HEK293 (cell line): ENCODE measurements at regions not wholly inside any gene's neighbourhood (a gene's known extent, or its start where the extent isn't known, plus 50 kb on each side); places are given as distances from the start of the nearest gene placed in this dataset.

Experiments used
- CTCF ChIA-PET: fragments of 350-600 bp; formaldehyde crosslinking; extraction: SDS; loops from one replicate; lab custom pipeline; 2021; ENCODE audit warnings: antibody characterized with exemption; lab: Yijun Ruan, JAX
- POLR2A ChIA-PET: fragments of 300-600 bp; formaldehyde crosslinking; extraction: SDS; loops from one replicate; lab custom pipeline; 2020; ENCODE audit warnings: antibody characterized with exemption, inconsistent platforms; lab: Yijun Ruan, JAX
- H3K27ac ChIP-seq: fragments of 200-500 bp; sonication (Bioruptor generic); 2 replicates; pipeline ENCODE4 v1.5.1; 2014; ENCODE audit warnings: low read depth, low read length, control low read depth, inconsistent platforms; ENCODE audit errors: extremely low read depth
- H3K36me3 ChIP-seq, 2 experiments: fragments of 200-500 bp in 1 of 2; sonication (Bioruptor generic) in 1 of 2; 1 replicate in 1 of 2; 2 replicates in 1 of 2; pipeline ENCODE4 v1.5.1; 2014 to 2017; ENCODE audit warnings: inconsistent platforms in 2 of 2, low read length in 2 of 2; ENCODE audit not compliant: control insufficient read depth in 2 of 2, insufficient read depth in 1 of 2
- H3K4me1 ChIP-seq: fragments of 200-500 bp; sonication (Bioruptor generic); 2 replicates; pipeline ENCODE4 v1.5.1; 2014; ENCODE audit warnings: mild to moderate bottlenecking, low read length, inconsistent platforms; ENCODE audit not compliant: control insufficient read depth, insufficient read depth
- H3K4me3 ChIP-seq: 2 replicates; pipeline ENCODE4 v1.5.1; 2011; ENCODE audit warnings: low read depth, mild to moderate bottlenecking, control low read depth, low read length, moderate library complexity
- H3K9me3 ChIP-seq: fragments of 200-500 bp; sonication (Bioruptor generic); 2 replicates; pipeline ENCODE4 v1.5.1; 2014; ENCODE audit warnings: low read depth, low read length, inconsistent platforms; ENCODE audit not compliant: control insufficient read depth, insufficient read depth
- BCL11A ChIP-seq: fragments of 450-650 bp; formaldehyde crosslinking; IDR thresholded peaks from 2 replicates; pipeline ENCODE4 v1.5.1; 2016; ENCODE audit warnings: low read depth, missing biosample characterization, missing genetic modification characterization
- HOXC10 ChIP-seq: sonication (generic); formaldehyde crosslinking; IDR thresholded peaks from 2 replicates; pipeline ENCODE4 v1.8.1; 2023; ENCODE audit warnings: mild to moderate bottlenecking, missing genetic modification reagents
- SP2 ChIP-seq: fragments of 450-650 bp; formaldehyde crosslinking; IDR thresholded peaks from 2 replicates; pipeline ENCODE4 v1.5.1; 2016; ENCODE audit warnings: missing biosample characterization, missing genetic modification characterization
- ZNF324 ChIP-seq: fragments of 450-650 bp; formaldehyde crosslinking; IDR thresholded peaks from 2 replicates; pipeline ENCODE4 v1.5.1; 2016; ENCODE audit warnings: missing biosample characterization, missing genetic modification characterization
- ZNF394 ChIP-seq: fragments of 450-650 bp; formaldehyde crosslinking; IDR thresholded peaks from 2 replicates; pipeline ENCODE4 v1.5.1; 2016; ENCODE audit warnings: missing biosample characterization, missing genetic modification characterization, mild to moderate bottlenecking, moderate library complexity, borderline replicate concordance
- ZNF48 ChIP-seq: fragments of 450-650 bp; formaldehyde crosslinking; IDR thresholded peaks from 2 replicates; pipeline ENCODE4 v1.5.1; 2016; ENCODE audit warnings: missing biosample characterization, missing genetic modification characterization
- ZNF548 ChIP-seq: fragments of 450-650 bp; formaldehyde crosslinking; IDR thresholded peaks from 2 replicates; pipeline ENCODE4 v1.5.1; 2016; ENCODE audit warnings: missing biosample characterization, missing genetic modification characterization
- ZNF571 ChIP-seq: fragments of 450-650 bp; formaldehyde crosslinking; IDR thresholded peaks from 2 replicates; pipeline ENCODE4 v1.5.0; 2017; ENCODE audit warnings: missing biosample characterization, missing genetic modification characterization
- ZNF654 ChIP-seq: fragments of 450-650 bp; formaldehyde crosslinking; IDR thresholded peaks from 2 replicates; pipeline ENCODE4 v1.5.1; 2016; ENCODE audit warnings: low read depth, missing biosample characterization, missing genetic modification characterization
- ZNF777 ChIP-seq: fragments of 450-650 bp; formaldehyde crosslinking; IDR thresholded peaks from 2 replicates; pipeline ENCODE4 v1.5.1; 2017; ENCODE audit warnings: missing biosample characterization, missing genetic modification characterization, borderline replicate concordance
- ZSCAN30 ChIP-seq: fragments of 450-650 bp; IDR thresholded peaks from 2 replicates; pipeline ENCODE4 v1.5.1; 2018; ENCODE audit warnings: missing biosample characterization, mild to moderate bottlenecking, missing genetic modification characterization, moderate library complexity
- TF ChIP-seq, protein P1 (sequence below): fragments of 450-650 bp; formaldehyde crosslinking; IDR thresholded peaks from 2 replicates; pipeline ENCODE4 v1.5.1; 2016; ENCODE audit warnings: missing biosample characterization, missing genetic modification characterization
- TF ChIP-seq, protein P2 (sequence below): fragments of 450-650 bp; IDR thresholded peaks from 2 replicates; pipeline ENCODE4 v1.5.1; 2018; ENCODE audit warnings: missing biosample characterization, missing genetic modification characterization
- TF ChIP-seq, protein P3 (sequence below): fragments of 450-650 bp; formaldehyde crosslinking; IDR thresholded peaks from 2 replicates; pipeline ENCODE4 v1.5.1; 2016; ENCODE audit warnings: missing biosample characterization, missing genetic modification characterization, borderline replicate concordance
- TF ChIP-seq, protein P4 (sequence below): fragments of 450-650 bp; formaldehyde crosslinking; IDR thresholded peaks from 2 replicates; pipeline ENCODE4 v1.5.1; 2017; ENCODE audit warnings: missing biosample characterization, missing genetic modification characterization

DNA sequence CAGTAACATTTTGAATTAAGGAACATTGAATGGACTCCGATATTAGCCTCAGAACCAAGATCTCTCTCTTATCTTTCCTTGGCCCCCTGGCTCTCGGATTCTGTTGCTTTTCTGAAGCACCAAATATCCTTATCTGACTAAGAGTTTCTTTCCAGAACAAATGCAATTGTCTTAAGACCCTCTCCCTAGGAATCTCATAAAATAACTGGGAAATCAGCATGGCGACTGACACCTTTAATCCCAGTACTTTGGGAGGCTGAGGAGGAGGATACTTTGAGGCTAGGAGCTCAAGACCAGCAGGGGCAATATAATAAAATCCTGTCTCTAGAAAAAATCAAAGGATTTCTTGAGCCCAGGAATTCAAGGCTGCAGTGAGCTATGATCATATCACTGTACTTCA, 984.5 kb downstream of the HACE1 start:
- no peak for TF ChIP-seq HOXC10 (CRISPR knock-in tag)
- Histone ChIP-seq H3K27ac (no peak overlapping the region), H3K4me3 (no peak overlapping the region), H3K36me3 (no peaks in the 10 kb centered on the region), H3K4me1 (no peaks in the 10 kb centered on the region), H3K9me3 (no peaks in the 10 kb centered on the region)
- CTCF ChIA-PET: interaction anchor here (0.7 kb wide), 1 partner anchor 1686 kb away, joined by 4 read pairs; no protein-coding TSS in a partner anchor
- POLR2A ChIA-PET: no interaction called here

DNA sequence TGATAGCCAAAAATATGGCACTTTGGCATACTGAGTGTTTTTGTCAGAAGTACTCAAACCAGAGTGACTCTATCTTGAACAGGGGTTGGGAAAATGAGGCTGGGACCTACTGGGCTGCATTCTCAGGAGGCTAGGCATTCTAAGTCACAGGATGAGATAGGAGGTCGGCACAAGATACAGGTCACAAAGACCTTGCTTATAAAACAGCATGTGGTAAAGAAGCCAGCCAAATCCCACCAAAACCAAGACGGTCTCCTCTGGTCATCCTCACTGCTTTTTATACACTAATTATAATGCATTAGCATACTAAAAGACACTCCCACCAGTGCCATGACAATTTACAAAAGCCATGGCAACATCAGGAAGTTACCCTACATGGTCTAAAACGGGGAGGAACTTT, 985.1 kb downstream of the HACE1 start:
- TF ChIP-seq ZNF548 (tag by site-specific recombination) (no peak), ZSCAN30 (tag by site-specific recombination) (no peak), ZNF654 (tag by site-specific recombination) (no peak)
- TF ChIP-seq, protein P1, sequence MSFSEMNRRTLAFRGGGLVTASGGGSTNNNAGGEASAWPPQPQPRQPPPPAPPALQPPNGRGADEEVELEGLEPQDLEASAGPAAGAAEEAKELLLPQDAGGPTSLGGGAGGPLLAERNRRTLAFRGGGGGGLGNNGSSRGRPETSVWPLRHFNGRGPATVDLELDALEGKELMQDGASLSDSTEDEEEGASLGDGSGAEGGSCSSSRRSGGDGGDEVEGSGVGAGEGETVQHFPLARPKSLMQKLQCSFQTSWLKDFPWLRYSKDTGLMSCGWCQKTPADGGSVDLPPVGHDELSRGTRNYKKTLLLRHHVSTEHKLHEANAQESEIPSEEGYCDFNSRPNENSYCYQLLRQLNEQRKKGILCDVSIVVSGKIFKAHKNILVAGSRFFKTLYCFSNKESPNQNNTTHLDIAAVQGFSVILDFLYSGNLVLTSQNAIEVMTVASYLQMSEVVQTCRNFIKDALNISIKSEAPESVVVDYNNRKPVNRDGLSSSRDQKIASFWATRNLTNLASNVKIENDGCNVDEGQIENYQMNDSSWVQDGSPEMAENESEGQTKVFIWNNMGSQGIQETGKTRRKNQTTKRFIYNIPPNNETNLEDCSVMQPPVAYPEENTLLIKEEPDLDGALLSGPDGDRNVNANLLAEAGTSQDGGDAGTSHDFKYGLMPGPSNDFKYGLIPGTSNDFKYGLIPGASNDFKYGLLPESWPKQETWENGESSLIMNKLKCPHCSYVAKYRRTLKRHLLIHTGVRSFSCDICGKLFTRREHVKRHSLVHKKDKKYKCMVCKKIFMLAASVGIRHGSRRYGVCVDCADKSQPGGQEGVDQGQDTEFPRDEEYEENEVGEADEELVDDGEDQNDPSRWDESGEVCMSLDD (tag by site-specific recombination): no peak

DNA sequence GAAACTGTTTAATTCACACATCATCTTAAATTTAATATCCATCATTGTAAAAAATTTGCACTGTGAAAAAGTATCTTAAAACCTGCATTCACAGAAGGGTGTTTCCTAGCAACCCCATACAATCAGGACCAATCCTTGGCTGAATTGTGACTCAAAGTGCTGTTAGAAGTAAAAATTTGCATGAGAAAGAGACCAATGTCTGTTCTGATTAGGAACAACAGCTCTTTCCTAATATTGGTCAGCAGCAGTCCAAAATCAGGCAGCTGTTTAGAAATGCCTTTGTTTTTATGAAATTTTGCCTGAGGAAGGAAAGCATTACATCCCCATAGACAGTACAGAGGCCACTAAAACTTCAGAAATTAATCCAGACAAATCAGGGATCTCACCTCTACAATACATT, 987.0 kb downstream of the HACE1 start:
- H3K27ac ChIP-seq: no peak overlapping the region
- no peaks in the 10 kb centered on the region for H3K9me3 ChIP-seq
- CTCF ChIA-PET: interaction anchor here (0.6 kb wide), 1 partner anchor 551 kb away, joined by 5 read pairs; no protein-coding TSS in a partner anchor
- POLR2A ChIA-PET: no interaction called here
- H3K4me1 ChIP-seq: no peaks in the 10 kb centered on the region
- H3K36me3 ChIP-seq: no peaks in the 10 kb centered on the region
- no peak for TF ChIP-seq ZNF777 (tag by site-specific recombination)
- TF ChIP-seq ZNF571 (tag by site-specific recombination): no peak
- TF ChIP-seq BCL11A (tag by site-specific recombination): no peak
- TF ChIP-seq SP2: no peak
- H3K4me3 ChIP-seq: no peak overlapping the region

More for the DNA sequence above, 985.1 kb downstream of the HACE1 start:
- Histone ChIP-seq H3K27ac (no peak overlapping the region), H3K4me1 (no peaks in the 10 kb centered on the region), H3K9me3 (no peaks in the 10 kb centered on the region), H3K4me3 (no peak overlapping the region), H3K36me3 (no peaks in the 10 kb centered on the region)
- CTCF ChIA-PET: no interaction called here
- POLR2A ChIA-PET: no interaction called here

DNA sequence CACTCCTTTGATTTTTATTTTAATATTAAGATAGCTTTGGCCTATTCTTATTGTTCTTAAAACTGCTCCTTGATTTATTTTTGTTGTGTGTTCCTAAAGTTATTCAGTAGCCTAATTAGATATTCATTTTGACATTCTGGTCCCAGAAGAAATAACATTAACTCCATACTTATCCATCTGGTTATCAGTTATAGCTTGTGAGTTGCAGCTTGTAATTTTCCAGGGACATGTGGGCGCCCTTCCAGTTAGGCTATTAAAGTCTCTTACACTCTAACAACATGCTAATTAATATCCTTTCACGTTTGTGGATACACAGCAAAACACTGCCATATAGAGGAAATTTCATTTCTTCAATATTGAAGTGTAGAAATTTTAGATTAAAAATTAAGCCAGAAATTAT, 987.5 kb downstream of the HACE1 start:
- POLR2A ChIA-PET: no interaction called here
- CTCF ChIA-PET: no interaction called here
- no peaks in the 10 kb centered on the region for H3K4me1 ChIP-seq
- no peaks in the 10 kb centered on the region for H3K36me3 ChIP-seq
- H3K4me3 ChIP-seq: no peak overlapping the region
- TF ChIP-seq ZNF48: no peak
- TF ChIP-seq, protein P2, sequence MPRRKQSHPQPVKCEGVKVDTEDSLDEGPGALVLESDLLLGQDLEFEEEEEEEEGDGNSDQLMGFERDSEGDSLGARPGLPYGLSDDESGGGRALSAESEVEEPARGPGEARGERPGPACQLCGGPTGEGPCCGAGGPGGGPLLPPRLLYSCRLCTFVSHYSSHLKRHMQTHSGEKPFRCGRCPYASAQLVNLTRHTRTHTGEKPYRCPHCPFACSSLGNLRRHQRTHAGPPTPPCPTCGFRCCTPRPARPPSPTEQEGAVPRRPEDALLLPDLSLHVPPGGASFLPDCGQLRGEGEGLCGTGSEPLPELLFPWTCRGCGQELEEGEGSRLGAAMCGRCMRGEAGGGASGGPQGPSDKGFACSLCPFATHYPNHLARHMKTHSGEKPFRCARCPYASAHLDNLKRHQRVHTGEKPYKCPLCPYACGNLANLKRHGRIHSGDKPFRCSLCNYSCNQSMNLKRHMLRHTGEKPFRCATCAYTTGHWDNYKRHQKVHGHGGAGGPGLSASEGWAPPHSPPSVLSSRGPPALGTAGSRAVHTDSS (tag by site-specific recombination): no peak
- no peak overlapping the region for H3K27ac ChIP-seq
- H3K9me3 ChIP-seq: no peaks in the 10 kb centered on the region

DNA sequence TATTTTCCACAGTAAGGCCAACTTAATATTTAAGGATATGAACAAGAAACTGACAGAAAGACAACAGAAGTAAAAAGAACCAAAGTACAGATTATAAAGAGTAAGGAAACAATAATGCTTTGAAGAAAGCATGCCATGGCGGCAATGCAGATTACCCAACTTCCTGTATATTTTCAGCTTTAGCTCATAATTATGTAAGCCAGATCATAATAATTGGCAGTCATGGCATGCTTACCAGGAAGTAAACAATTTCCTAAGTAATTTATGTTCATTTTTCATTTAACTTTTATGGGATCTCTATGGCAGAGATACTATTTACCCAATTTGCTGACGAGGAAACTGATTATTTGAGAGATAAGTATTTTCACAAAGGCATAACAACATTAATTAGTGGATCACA, 988.7 kb downstream of the HACE1 start:
- H3K27ac ChIP-seq: no peak overlapping the region
- ChIA-PET POLR2A (no interaction called here), CTCF (no interaction called here)
- no peaks in the 10 kb centered on the region for H3K9me3 ChIP-seq
- H3K36me3 ChIP-seq: no peaks in the 10 kb centered on the region
- H3K4me3 ChIP-seq: no peak overlapping the region
- no peaks in the 10 kb centered on the region for H3K4me1 ChIP-seq
- TF ChIP-seq, protein P3, sequence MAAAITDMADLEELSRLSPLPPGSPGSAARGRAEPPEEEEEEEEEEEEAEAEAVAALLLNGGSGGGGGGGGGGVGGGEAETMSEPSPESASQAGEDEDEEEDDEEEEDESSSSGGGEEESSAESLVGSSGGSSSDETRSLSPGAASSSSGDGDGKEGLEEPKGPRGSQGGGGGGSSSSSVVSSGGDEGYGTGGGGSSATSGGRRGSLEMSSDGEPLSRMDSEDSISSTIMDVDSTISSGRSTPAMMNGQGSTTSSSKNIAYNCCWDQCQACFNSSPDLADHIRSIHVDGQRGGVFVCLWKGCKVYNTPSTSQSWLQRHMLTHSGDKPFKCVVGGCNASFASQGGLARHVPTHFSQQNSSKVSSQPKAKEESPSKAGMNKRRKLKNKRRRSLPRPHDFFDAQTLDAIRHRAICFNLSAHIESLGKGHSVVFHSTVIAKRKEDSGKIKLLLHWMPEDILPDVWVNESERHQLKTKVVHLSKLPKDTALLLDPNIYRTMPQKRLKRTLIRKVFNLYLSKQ (tag by site-specific recombination): no peak
- TF ChIP-seq, protein P4, sequence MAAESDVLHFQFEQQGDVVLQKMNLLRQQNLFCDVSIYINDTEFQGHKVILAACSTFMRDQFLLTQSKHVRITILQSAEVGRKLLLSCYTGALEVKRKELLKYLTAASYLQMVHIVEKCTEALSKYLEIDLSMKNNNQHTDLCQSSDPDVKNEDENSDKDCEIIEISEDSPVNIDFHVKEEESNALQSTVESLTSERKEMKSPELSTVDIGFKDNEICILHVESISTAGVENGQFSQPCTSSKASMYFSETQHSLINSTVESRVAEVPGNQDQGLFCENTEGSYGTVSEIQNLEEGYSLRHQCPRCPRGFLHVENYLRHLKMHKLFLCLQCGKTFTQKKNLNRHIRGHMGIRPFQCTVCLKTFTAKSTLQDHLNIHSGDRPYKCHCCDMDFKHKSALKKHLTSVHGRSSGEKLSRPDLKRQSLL (tag by site-specific recombination): no peak
- TF ChIP-seq ZNF324 (tag by site-specific recombination) (no peak), ZNF394 (tag by site-specific recombination) (no peak)
